Transverse colon (tissue), 4 donors: ENCODE measurements at regions not wholly inside any gene's neighbourhood (a gene's known extent, or its start where the extent isn't known, plus 50 kb on each side); places are given as distances from the start of the nearest gene placed in this dataset.

Experiments
- DNase-seq: peaks from one replicate; pipeline ENCODE4 v3.0.0-alpha.2; 2019
- H3K27ac ChIP-seq, 4 donors: fragments of 200-600 bp; sonication (generic); 2 replicates each; pipeline ENCODE4 v1.5.1; 2016 to 2018; ENCODE audit warnings: inconsistent platforms in 4 of 4
- H3K27me3 ChIP-seq: fragments of 200-600 bp; sonication (generic); 2 replicates; pipeline ENCODE4 v1.5.1; 2017; ENCODE audit warnings: inconsistent platforms
- H3K36me3 ChIP-seq, 4 donors: fragments of 200-600 bp; sonication (generic); 2 replicates each; pipeline ENCODE4 v1.5.1; 2017 to 2019; ENCODE audit warnings: inconsistent platforms in 4 of 4
- H3K4me1 ChIP-seq, 4 donors: fragments of 200-600 bp; sonication (generic); 2 replicates each; pipeline ENCODE4 v1.5.1; 2017 to 2020; ENCODE audit warnings: inconsistent platforms in 4 of 4
- H3K4me3 ChIP-seq, 4 donors: fragments of 200-600 bp; sonication (generic); 1 replicate in 1 of 4; 2 replicates in 3 of 4; pipeline versions ENCODE4 v1.5.1 to v1.6.1; 2017 to 2019; ENCODE audit warnings: inconsistent platforms in 4 of 4
- H3K9me3 ChIP-seq, 2 donors: fragments of 200-600 bp; sonication (generic); 2 replicates each; pipeline ENCODE4 v1.5.1; 2017 to 2019; ENCODE audit warnings: inconsistent platforms in 2 of 2
- CTCF ChIP-seq, 5 experiments: fragments of 200-600 bp in 3 of 5; fragments of 450-650 bp in 2 of 5; sonication (generic) in 3 of 5; IDR thresholded peaks; 1 replicate in 2 of 5; 2 replicates in 3 of 5; pipeline ENCODE4 v1.5.1; 2016 to 2017; ENCODE audit warnings: antibody characterized with exemption in 5 of 5, inconsistent platforms in 3 of 5, mild to moderate bottlenecking in 2 of 5, moderate library complexity in 1 of 5
- EP300 ChIP-seq: sonication (generic); formaldehyde crosslinking; IDR thresholded peaks from one replicate; pipeline ENCODE4 v1.6.1; 2017; ENCODE audit warnings: antibody characterized with exemption, low read depth
- POLR2A ChIP-seq: fragments of 450-650 bp; IDR thresholded peaks from one replicate; pipeline ENCODE4 v1.6.1; 2016; ENCODE audit warnings: antibody characterized with exemption, mild to moderate bottlenecking, moderate library complexity
- POLR2AphosphoS5 ChIP-seq, 3 donors: sonication (generic); formaldehyde crosslinking; IDR thresholded peaks; one replicate each; pipeline ENCODE4 v1.6.1; 2016; ENCODE audit warnings: antibody characterized with exemption in 3 of 3
- WGBS, 2 donors: methylation state at CpG; one replicate each; pipeline ENCODE4 v1.1.5; 2018; ENCODE audit warnings: low coverage in 1 of 2; 5-methylcytosine and 5-hydroxymethylcytosine counted together
- in situ Hi-C, 4 donors: fragments of 200-750 bp; cut with MboI; loops; one replicate each; pipeline versions ENCODE4 v1.15.0 to v1.15.1; 2017; ENCODE audit warnings: low sequenced_read_pairs in 3 of 4, low pct_ligation_motif_present in 1 of 4, low pct_unique_long_range_greater_than_20kb in 1 of 4
- intact Hi-C: fragments of 100-400 bp; cut with DNase I; formaldehyde crosslinking; loops from one replicate; pipeline ENCODE4 v1.15.1; 2023; ENCODE audit warnings: low total_unique reads

GRCh38 chr15:62297933-62298332 lies 132.8 kb upstream of the C2CD4B start:
- in situ Hi-C loops (no loop called here), intact Hi-C loops (no loop called here)
- Histone ChIP-seq H3K27ac (no peak overlapping the region), H3K4me1 (peaks cover 0 to 7% (median 2%) of the 10 kb centered on the region in 4 donors), H3K36me3 (no peaks in the 10 kb centered on the region), H3K4me3 (no peak overlapping the region), H3K27me3 (no peaks in the 10 kb centered on the region), H3K9me3 (no peaks in the 10 kb centered on the region)
- WGBS, 2 donors: 83 to 86% methylated on average over 3 to 5 of the region's 5 CpGs
- no peak for TF ChIP-seq POLR2AphosphoS5 (IDR thresholded peaks at IDR 0.05)
- no peak for TF ChIP-seq POLR2A
- TF ChIP-seq CTCF (IDR thresholded peaks at IDR 0.05): no peak
- TF ChIP-seq EP300: no peak
- no peak for DNase-seq

GRCh38 chr15:62298811-62299210 lies 133.7 kb upstream of the C2CD4B start:
- TF ChIP-seq POLR2AphosphoS5 (IDR thresholded peaks at IDR 0.05) (no peak), EP300 (no peak), POLR2A (no peak), CTCF (IDR thresholded peaks at IDR 0.05) (no peak)
- 85% methylated on average over 5 of the region's 5 CpGs; no CpG with 5 or more reads in 1 of the 2 donors for WGBS, 2 donors
- Histone ChIP-seq H3K9me3 (no peaks in the 10 kb centered on the region), H3K27me3 (no peaks in the 10 kb centered on the region), H3K36me3 (no peaks in the 10 kb centered on the region), H3K4me3 (no peak overlapping the region), H3K27ac (no peak overlapping the region), H3K4me1 (peaks cover 0 to 7% (median 2%) of the 10 kb centered on the region in 4 donors)
- in situ Hi-C loops: no loop called here
- no peak for DNase-seq
- intact Hi-C loops: no loop called here

- Histone ChIP-seq H3K27me3 (no peaks in the 10 kb centered on the region), H3K4me3 (no peak overlapping the region), H3K4me1 (peaks cover 0 to 7% (median 2%) of the 10 kb centered on the region in 4 donors), H3K36me3 (no peaks in the 10 kb centered on the region), H3K9me3 (no peaks in the 10 kb centered on the region), H3K27ac (no peak overlapping the region)
- intact Hi-C loops (no loop called here), in situ Hi-C loops (no loop called here)
- TF ChIP-seq CTCF (IDR thresholded peaks at IDR 0.05) (no peak), EP300 (no peak), POLR2AphosphoS5 (IDR thresholded peaks at IDR 0.05) (no peak), POLR2A (no peak)
- DNase-seq: no peak
- 94 to 100% methylated on average over 2 to 10 of the region's 10 CpGs for WGBS, 2 donors
Observed at GRCh38 chr15:62299541-62299940, 134.5 kb upstream of the C2CD4B start.

GRCh38 chr15:62301993-62302675 lies 137.0 kb upstream of the C2CD4B start:
- no peak for DNase-seq
- in situ Hi-C loops: loop anchor here in 1 of 4 donors (25.0 kb wide), 1 partner anchor 440 kb away; no protein-coding TSS in a partner anchor
- intact Hi-C loops: loop anchor here (10.0 kb wide), 1 partner anchor 227 kb away; no protein-coding TSS in a partner anchor
- H3K27me3 ChIP-seq: no peaks in the 10 kb centered on the region
- H3K27ac ChIP-seq: no peak overlapping the region
- H3K36me3 ChIP-seq: no peaks in the 10 kb centered on the region
- TF ChIP-seq EP300 (no peak), POLR2A (no peak), POLR2AphosphoS5 (IDR thresholded peaks at IDR 0.05) (no peak), CTCF (IDR thresholded peaks at IDR 0.05) (no peak)
- H3K4me3 ChIP-seq: no peak overlapping the region
- H3K9me3 ChIP-seq: no peaks in the 10 kb centered on the region
- peaks cover 0 to 11% (median 2%) of the 10 kb centered on the region in 4 donors for H3K4me1 ChIP-seq
- 66 to 80% methylated on average over 3 of the region's 3 CpGs for WGBS, 2 donors
